ENCODE measurements at regions not wholly inside any gene's neighbourhood (a gene's known extent, or its start where the extent isn't known, plus 50 kb on each side); places are given as distances from the start of the nearest gene placed in this dataset.

DNA sequence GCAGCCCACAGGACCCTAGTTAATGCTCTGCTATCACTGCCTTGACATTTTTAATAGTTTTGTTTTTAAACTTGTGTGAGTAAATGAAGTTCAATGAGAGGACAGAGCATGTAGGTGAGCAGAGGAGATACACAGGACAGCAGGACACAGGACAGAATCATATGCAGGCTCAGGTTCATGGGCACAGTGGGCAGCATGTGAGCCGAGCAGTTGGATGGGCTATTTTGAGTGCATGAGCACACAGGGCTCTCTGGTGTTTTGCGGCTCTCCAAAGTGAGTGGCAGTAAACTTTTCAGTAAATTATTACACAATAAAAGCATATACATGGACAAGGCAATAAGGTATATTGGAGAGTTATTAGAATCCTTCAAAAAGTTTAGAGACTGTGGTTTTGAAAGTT lies 189.7 kb upstream of the OR4E1 start:
- no peaks in the 10 kb centered on the region for H3K4me1 ChIP-seq (ENCODE audit: control insufficient read depth in 1 of 2, insufficient read depth in 2 of 2, low read length in 2 of 2)

DNA sequence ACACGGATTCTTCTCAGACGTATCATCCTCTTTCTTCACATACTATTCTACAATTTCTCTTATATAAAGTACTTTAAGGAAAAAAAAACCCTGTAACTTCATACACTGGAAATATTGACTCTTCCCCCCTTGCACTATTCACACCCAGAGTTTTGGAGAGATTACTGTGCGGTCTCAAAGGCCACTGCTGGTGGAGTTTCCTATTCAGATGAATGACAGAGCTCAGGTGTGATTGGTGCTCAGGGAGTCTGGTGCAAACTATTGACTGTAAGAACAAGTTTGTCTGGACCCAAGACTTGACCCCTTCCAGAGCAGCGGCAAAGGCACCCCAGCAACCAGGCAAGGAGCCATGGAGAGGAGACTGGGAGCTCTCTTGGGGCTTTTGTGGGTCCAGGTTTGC lies 187.5 kb upstream of the OR4E1 start:
- no peak for ATAC-seq
- Histone ChIP-seq H3K4me1 (ENCODE audit: control insufficient read depth in 1 of 2, insufficient read depth in 2 of 2, low read length in 2 of 2) (no peaks in the 10 kb centered on the region), H3K4me3 (replicated peaks in 1 of 2; ENCODE audit: low read depth in 1 of 2, low read length in 2 of 2) (no peak overlapping the region), H3K79me2 (ENCODE audit: insufficient read depth, low read length) (no peaks in the 10 kb centered on the region), H3K9ac (ENCODE audit: low read length) (no peak overlapping the region), H3K27me3 (ENCODE audit: insufficient read depth, low read length) (peaks cover 20% of the 10 kb centered on the region), H4K20me1 (ENCODE audit: insufficient read depth) (no peaks in the 10 kb centered on the region), H3K27ac (ENCODE audit: low read depth, low read length) (no peak overlapping the region), H3K9me3 (ENCODE audit: control insufficient read depth in 1 of 2, insufficient read depth in 1 of 2, low read depth in 1 of 2, low read length in 2 of 2) (no peaks in the 10 kb centered on the region), H2AFZ (ENCODE audit: low read depth, low read length, poor library complexity, severe bottlenecking) (no peak overlapping the region), H3K4me2 (ENCODE audit: low read length) (no peak overlapping the region), H3K36me3 (ENCODE audit: control insufficient read depth in 1 of 2, insufficient read depth in 2 of 2, low read length in 2 of 2) (no peaks in the 10 kb centered on the region), H3K9me2 (ENCODE audit: insufficient read depth) (no peaks in the 10 kb centered on the region)
- ChIA-PET RAD21 (ENCODE audit: low non-redundant PET in 1 of 2, low total read pairs in 2 of 2, uncharacterized antibody in 2 of 2, unreplicated experiment in 2 of 2) (no interaction called here), CTCF (interaction anchor here (1.0 to 3.5 kb wide), 3 partner anchors 9 to 239 kb away, joined by 3 to 29 read pairs (median 4); no protein-coding TSS in a partner anchor), POLR2A (no interaction called here)
- no TSS peak for BruUV-seq (replicated peaks)
- intact Hi-C loops (cut with micrococcal nuclease), result no loop called here
- no peak for TF ChIP-seq JUND (IDR thresholded peaks at IDR 0.05)
- TF ChIP-seq RAD21 (IDR thresholded peaks at IDR 0.05; ENCODE audit: low read depth), result no peak
- TF ChIP-seq FOSL1 (IDR thresholded peaks at IDR 0.05; ENCODE audit: low read depth), result no peak
- TF ChIP-seq, protein P1, sequence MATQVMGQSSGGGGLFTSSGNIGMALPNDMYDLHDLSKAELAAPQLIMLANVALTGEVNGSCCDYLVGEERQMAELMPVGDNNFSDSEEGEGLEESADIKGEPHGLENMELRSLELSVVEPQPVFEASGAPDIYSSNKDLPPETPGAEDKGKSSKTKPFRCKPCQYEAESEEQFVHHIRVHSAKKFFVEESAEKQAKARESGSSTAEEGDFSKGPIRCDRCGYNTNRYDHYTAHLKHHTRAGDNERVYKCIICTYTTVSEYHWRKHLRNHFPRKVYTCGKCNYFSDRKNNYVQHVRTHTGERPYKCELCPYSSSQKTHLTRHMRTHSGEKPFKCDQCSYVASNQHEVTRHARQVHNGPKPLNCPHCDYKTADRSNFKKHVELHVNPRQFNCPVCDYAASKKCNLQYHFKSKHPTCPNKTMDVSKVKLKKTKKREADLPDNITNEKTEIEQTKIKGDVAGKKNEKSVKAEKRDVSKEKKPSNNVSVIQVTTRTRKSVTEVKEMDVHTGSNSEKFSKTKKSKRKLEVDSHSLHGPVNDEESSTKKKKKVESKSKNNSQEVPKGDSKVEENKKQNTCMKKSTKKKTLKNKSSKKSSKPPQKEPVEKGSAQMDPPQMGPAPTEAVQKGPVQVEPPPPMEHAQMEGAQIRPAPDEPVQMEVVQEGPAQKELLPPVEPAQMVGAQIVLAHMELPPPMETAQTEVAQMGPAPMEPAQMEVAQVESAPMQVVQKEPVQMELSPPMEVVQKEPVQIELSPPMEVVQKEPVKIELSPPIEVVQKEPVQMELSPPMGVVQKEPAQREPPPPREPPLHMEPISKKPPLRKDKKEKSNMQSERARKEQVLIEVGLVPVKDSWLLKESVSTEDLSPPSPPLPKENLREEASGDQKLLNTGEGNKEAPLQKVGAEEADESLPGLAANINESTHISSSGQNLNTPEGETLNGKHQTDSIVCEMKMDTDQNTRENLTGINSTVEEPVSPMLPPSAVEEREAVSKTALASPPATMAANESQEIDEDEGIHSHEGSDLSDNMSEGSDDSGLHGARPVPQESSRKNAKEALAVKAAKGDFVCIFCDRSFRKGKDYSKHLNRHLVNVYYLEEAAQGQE (IDR thresholded peaks at IDR 0.05; ENCODE audit: low read depth), result no peak
- TF ChIP-seq YY1 (IDR thresholded peaks at IDR 0.05; ENCODE audit: extremely low read depth, insufficient replicate concordance, low read depth, low read length), result no peak
- TF ChIP-seq ZFX (IDR thresholded peaks at IDR 0.05), result no peak
- TF ChIP-seq CBX3 (IDR thresholded peaks at IDR 0.05; ENCODE audit: low read depth), result no peak
- no peak for TF ChIP-seq SP1 (IDR thresholded peaks at IDR 0.05; ENCODE audit: low read depth)
- no peak for DNase-seq (ENCODE audit: low read depth, low spot score)

More for the DNA sequence above, 189.7 kb upstream of the OR4E1 start:
- BruUV-seq (replicated peaks), result no TSS peak
- H3K4me2 ChIP-seq (ENCODE audit: low read length), result no peak overlapping the region
- H3K36me3 ChIP-seq (ENCODE audit: control insufficient read depth in 1 of 2, insufficient read depth in 2 of 2, low read length in 2 of 2), result no peaks in the 10 kb centered on the region
- H3K79me2 ChIP-seq (ENCODE audit: insufficient read depth, low read length), result no peaks in the 10 kb centered on the region
- H3K9ac ChIP-seq (ENCODE audit: low read length), result no peak overlapping the region
- DNase-seq (ENCODE audit: low read depth, low spot score), result no peak
- ATAC-seq, result no peak
- no peaks in the 10 kb centered on the region for H3K9me2 ChIP-seq (ENCODE audit: insufficient read depth)
- peaks cover 14% of the 10 kb centered on the region for H3K27me3 ChIP-seq (ENCODE audit: insufficient read depth, low read length)
- no peaks in the 10 kb centered on the region for H4K20me1 ChIP-seq (ENCODE audit: insufficient read depth)
- no peak overlapping the region for H3K4me3 ChIP-seq (replicated peaks in 1 of 2; ENCODE audit: low read depth in 1 of 2, low read length in 2 of 2)
- ChIA-PET POLR2A (no interaction called here), RAD21 (ENCODE audit: low non-redundant PET in 1 of 2, low total read pairs in 2 of 2, uncharacterized antibody in 2 of 2, unreplicated experiment in 2 of 2) (no interaction called here), CTCF (interaction anchor here (3.5 kb wide), 1 partner anchor 11 kb away, joined by 29 read pairs; no protein-coding TSS in a partner anchor)
- H3K9me3 ChIP-seq (ENCODE audit: control insufficient read depth in 1 of 2, insufficient read depth in 1 of 2, low read depth in 1 of 2, low read length in 2 of 2), result no peaks in the 10 kb centered on the region
- H3K27ac ChIP-seq (ENCODE audit: low read depth, low read length), result no peak overlapping the region
- intact Hi-C loops (cut with micrococcal nuclease), result no loop called here
- no peak for TF ChIP-seq CBX3 (IDR thresholded peaks at IDR 0.05; ENCODE audit: low read depth)
- no peak overlapping the region for H2AFZ ChIP-seq (ENCODE audit: low read depth, low read length, poor library complexity, severe bottlenecking)
